SIG-M5 treated with dmso at 0.1 percent for 504 hours (cell line): ENCODE measurements at regions not wholly inside any gene's neighbourhood (a gene's known extent, or its start where the extent isn't known, plus 50 kb on each side); places are given as distances from the start of the nearest gene placed in this dataset.

Experiments used
- DNase-seq: peaks from one replicate; lab custom pipeline; 2025; ENCODE audit not compliant: unreplicated experiment; lab: John Stamatoyannopoulos, UW

DNA sequence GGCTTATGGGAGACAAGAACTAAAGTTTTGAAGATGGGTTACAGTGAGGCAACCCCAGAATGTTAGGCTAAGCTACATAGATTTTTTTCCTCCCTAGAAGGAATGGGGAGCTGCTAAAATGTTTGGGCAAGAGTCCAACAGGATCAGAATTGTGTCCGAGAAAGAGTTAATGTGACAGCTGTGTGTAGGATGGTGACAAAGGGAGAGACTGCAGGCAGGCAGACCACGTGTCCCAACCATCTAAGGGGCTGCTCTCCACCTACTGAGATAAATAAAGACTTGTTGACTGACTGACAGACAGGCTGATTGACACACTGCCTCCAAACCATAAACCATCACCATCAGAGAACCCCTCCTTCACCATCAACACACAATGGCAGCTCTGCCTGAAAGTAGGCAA, 133.7 kb upstream of the CTTNBP2NL start:
- DNase-seq, result no peak

DNA sequence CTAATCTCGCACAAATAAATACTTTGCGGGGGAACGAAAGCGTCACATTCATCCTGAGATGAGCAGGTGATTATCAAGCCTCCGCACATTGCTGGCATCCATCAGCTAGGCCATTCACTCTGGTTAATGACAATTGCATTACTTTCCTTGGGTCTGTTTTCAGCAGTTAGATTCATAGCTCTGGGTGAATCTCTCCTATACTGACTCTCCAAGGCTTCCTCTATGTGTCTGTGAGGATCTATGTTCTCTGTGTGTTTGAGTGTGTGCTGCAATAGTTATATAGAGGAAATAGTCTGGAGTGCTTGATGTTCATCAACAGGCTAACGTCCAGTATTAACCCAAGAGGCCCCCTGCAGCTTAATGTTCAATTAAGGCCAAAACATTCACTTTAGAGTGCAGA, 133.0 kb upstream of the CTTNBP2NL start:
- DNase-seq, result no peak

DNA sequence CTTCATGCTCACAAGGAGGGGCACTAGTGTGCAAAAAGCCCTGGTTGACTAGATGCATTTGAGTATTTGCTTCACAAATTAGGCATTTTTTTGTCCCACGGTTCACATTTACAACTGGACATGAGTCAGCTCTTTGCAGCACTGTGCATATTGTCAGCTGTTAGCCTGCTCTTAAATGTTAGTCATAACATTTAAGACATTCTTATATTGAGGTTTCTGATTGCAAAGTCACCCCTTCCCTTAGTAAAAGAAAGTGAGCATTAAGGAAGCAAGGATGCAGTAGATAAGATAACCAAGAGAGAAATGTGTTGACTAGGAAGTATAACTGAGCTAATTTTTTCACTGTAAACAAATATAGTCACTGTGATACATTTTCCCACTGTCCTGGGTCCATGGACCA, 132.6 kb upstream of the CTTNBP2NL start:
- no peak for DNase-seq

DNA sequence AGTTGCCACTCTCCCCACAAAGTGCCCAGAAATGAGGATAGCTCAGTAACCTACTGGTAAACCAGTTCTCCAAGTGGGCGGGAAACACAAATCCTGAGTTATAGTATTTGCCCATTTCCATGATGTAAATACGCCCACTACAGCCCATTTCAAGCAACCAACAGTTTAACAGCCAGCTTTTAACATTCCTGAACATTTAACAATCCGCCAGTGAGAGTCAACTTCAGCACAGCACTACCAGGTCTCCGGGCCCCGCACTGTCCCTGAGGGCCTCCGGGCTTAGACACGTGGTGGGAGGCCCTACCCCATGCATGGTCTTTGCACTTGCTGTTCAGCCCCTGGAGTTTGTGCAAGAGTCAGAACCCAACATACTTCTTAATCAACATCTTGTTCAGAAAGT, 132.0 kb upstream of the CTTNBP2NL start:
- no peak for DNase-seq

DNA sequence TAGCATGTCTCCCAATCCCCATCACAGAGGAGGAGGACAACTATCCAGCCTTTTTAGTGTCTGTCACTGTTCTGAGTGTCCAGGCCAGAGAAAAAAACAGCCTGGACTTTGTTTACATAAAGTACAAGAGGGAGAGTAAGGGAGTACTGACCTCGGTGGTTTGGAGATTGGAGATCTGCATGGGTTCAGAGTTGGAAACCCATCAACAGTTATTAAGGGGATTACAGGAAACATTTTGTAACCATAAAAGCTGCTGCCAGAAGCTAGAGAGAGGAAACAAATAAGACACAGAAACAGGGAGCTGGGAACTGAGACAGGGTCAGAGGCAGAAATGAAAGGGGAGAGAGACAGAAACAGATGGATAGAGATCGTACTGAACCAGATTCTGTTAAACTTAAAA, 131.5 kb upstream of the CTTNBP2NL start:
- no peak for DNase-seq

GRCh38 chr1:112265931-112266330, 130.1 kb upstream of the CTTNBP2NL start:
- DNase-seq, result no peak

- DNase-seq, result no peak
These were observed 128.8 kb upstream of the CTTNBP2NL start for GRCh38 chr1:112267206-112267605.

DNA sequence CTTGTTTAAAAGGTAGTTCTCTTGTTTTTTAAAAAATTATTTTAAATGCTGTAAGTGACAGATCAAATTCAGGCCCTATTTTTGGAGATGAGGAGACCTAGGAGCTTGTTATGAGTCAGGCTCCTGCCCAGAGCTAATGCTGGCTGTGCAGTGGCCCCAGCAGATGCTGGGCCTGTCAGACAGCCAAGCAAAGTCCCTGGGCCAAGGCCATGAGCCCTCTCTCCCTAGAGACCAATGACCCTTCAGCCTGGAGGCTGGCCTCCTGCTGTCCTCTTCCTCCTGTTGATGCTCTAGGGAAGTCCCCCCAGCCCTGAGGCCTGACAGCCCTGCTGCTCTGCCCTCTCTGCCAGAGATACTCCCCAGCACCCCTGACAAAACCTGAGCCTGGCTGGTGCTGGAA, 128.1 kb upstream of the CTTNBP2NL start:
- DNase-seq, result no peak

- no peak for DNase-seq
These were observed 127.6 kb upstream of the CTTNBP2NL start for GRCh38 chr1:112268408-112268807.

GRCh38 chr1:112271270-112271669, 124.7 kb upstream of the CTTNBP2NL start:
- no peak for DNase-seq

GRCh38 chr1:112272101-112272772, 123.8 kb upstream of the CTTNBP2NL start:
- no peak for DNase-seq

DNA sequence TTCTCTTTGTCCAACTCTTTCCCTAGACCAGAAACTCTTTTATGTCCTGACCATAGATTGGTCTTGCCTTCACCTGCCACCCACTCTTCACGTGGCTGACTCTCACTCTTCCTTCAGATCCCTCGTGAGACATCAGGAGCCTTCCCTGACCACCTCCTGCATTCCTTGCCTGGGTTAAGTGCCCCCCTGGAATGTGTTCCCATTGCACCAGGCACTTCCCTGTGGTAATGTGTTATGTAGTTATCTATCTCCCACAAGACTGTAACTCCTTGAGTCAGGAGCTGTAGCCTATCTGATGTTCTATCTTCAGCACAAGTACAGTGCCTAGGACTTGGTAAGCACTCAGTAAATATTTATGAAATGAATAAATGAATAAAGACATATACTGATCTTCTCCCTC, 111.2 kb upstream of the CTTNBP2NL start:
- DNase-seq, result no peak

- DNase-seq, result no peak
These were observed 110.7 kb upstream of the CTTNBP2NL start for GRCh38 chr1:112285316-112285715.

GRCh38 chr1:112285746-112286145, 110.3 kb upstream of the CTTNBP2NL start:
- no peak for DNase-seq

DNA sequence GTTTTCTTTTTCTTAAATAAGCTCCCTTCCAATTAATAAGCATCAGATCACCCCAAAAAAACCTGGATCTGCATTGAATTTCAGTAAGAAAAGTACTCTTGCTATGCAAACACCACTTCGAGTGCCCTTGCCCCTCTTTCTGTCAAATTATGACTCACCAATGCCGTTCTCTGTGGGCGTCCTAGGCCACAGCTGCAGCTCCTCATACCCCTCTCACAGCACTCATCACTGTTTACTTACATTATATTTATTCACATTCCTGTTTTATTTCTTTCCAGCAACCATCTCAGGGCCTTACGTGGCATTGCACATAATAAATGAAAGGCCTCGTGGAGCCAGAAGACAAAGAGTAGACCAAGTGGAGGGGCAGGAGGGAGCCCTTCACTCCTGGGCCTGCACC, 99.1 kb upstream of the CTTNBP2NL start:
- DNase-seq, result no peak

GRCh38 chr1:112297536-112297935, 98.5 kb upstream of the CTTNBP2NL start:
- no peak for DNase-seq

- DNase-seq, result peak; percentile 45
These were observed 97.5 kb upstream of the CTTNBP2NL start for GRCh38 chr1:112298558-112298957.

DNA sequence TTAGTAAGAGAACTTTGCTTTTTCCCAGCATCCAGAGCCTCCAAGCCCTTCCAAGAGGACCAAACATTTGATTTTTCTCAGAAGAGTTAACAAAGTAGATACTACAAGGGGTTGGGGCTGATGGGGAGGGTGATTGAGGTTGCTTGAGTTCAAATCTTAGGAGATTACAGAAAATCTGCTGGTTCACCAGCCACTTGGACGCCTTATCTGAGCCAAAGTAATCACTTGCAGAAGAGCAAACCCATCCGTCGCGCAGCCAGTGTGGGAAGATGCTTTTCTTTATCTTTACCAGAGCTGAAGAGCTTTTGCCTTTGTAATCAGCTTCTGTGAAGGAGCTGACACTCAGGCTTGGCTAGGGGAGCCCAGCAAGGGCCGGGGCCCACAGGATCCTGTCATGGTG, 91.9 kb upstream of the CTTNBP2NL start:
- no peak for DNase-seq

GRCh38 chr1:112304612-112305011, 91.4 kb upstream of the CTTNBP2NL start:
- DNase-seq, result no peak

DNA sequence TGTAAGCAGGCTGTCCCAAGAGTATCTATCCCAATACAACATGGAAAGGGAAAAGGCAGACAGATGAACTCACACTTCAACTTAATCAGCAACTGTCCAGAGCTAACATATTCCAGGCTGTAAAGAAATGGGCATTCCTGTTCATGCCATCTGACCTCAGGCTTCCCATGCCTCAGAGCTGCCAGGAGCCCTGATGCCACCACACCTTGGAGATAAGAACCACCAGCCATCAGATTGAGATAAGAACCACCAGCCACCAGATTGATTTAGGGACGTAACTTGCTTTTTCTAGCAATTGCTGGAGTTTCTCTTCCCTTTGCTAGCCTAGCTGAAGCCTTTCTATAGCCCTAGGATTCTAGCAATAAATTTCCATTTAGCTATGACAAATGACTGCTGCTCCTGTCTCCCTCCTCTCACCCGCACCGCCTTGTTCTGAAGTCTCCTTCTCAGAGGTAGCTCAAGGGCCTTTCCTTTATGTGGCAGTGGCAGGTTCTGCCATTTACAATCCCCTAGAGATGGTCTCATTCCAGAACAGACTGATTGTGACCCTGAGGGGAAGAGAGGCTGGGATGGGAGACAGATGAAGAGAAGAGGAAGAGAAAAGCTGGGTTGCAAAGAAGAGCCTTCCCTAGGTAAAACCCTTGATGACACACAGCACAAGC, 88.0 kb upstream of the CTTNBP2NL start:
- no peak for DNase-seq

GRCh38 chr1:112308716-112309115, 87.3 kb upstream of the CTTNBP2NL start:
- no peak for DNase-seq

DNA sequence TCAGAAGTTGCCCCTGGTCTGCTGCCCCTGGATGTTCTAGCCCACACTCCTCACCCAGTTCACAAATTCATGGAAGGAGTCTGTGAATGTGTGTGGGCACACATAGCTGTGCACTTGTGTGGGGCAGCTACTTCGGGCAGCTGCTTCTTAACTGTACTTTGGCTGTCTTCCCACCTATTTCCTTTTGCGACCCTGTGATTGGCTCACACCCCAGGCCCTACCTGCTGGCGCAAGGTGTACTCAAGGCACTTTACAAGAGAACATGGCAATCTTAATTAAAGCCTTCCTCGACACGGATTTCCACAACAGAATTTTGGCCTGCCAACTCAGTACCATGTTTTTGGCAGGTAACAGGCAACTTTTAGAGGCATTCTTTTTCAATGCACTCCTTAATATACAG, 86.5 kb upstream of the CTTNBP2NL start:
- DNase-seq, result no peak

- no peak for DNase-seq
These were observed 83.7 kb upstream of the CTTNBP2NL start for GRCh38 chr1:112312315-112312714.
